H1 (cell line): ENCODE measurements at regions not wholly inside any gene's neighbourhood (a gene's known extent, or its start where the extent isn't known, plus 50 kb on each side); places are given as distances from the start of the nearest gene placed in this dataset.

ENCODE experiments used
- CBX5 ChIP-seq: fragments of 300-800, 300-1000 bp; sonication (generic); IDR thresholded peaks from 2 replicates; pipeline ENCODE4 v1.7.1; 2016; ENCODE audit warnings: antibody characterized with exemption, low read length, low read depth
- EP300 ChIP-seq, 2 experiments: IDR thresholded peaks; 1 replicate in 1 of 2; 2 replicates in 1 of 2; pipeline ENCODE4 v1.6.1; 2011 to 2012; ENCODE audit warnings: low read depth in 2 of 2, low read length in 2 of 2, mild to moderate bottlenecking in 2 of 2, borderline replicate concordance in 1 of 2, inconsistent platforms in 1 of 2, moderate library complexity in 1 of 2
- EZH2 ChIP-seq: fragments of 200-600 bp; sonication (generic); IDR thresholded peaks from 2 replicates; pipeline ENCODE4 v1.7.1; 2012; ENCODE audit warnings: low read depth, mild to moderate bottlenecking, moderate library complexity, low read length, inconsistent platforms; ENCODE audit not compliant: severe bottlenecking
- TCF12 ChIP-seq: IDR thresholded peaks from 2 replicates; pipeline ENCODE4 v1.6.1; 2011; ENCODE audit warnings: low read depth, mild to moderate bottlenecking, low read length
- YY1 ChIP-seq: IDR thresholded peaks from 2 replicates; pipeline ENCODE4 v1.6.1; 2011; ENCODE audit warnings: low read depth, mild to moderate bottlenecking, low read length
- TF ChIP-seq, protein P1 (sequence below): IDR thresholded peaks from 2 replicates; pipeline ENCODE4 v1.6.1; 2011; ENCODE audit warnings: low read length, improper control_type of control experiment
- TF ChIP-seq, protein P2 (sequence below), 3 experiments: IDR thresholded peaks; 1 replicate in 2 of 3; 2 replicates in 1 of 3; pipeline versions ENCODE4 v1.5.1 to v1.6.1; 2011; ENCODE audit warnings: low read length in 3 of 3, mild to moderate bottlenecking in 3 of 3, inconsistent platforms in 2 of 3, low read depth in 1 of 3, moderate library complexity in 1 of 3; ENCODE audit not compliant: insufficient read depth in 1 of 3; ENCODE audit errors: control extremely low read depth in 1 of 3
- TF ChIP-seq, protein P3 (sequence below): IDR thresholded peaks from 2 replicates; pipeline ENCODE4 v1.6.1; 2011; ENCODE audit warnings: low read depth, mild to moderate bottlenecking, low read length; ENCODE audit not compliant: insufficient read depth
- TF ChIP-seq, protein P4 (sequence below): IDR thresholded peaks from 2 replicates; pipeline ENCODE4 v1.6.1; 2012; ENCODE audit warnings: low read length, inconsistent platforms

DNA sequence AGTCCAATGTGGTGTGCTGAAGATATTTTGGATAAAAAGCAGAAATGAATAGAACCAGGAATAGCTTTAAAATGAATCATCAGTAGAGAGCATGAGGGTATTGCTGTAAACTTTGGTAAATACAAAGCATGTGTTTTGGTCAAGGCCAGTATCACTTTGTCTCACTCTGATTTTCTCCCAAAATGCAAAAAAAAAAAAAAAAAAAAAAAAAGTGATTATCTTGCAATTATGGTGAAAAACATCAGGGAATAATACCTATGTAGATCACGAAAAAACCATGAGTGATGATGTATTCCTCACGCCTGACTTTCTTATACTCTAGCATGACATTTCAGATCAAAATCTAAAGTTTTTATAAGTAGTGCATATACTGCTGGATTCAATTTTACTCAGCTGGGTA is 897.9 kb upstream of the FAT3 start:
- TF ChIP-seq CBX5: no peak
- no peak for TF ChIP-seq EZH2
- TF ChIP-seq, protein P1, sequence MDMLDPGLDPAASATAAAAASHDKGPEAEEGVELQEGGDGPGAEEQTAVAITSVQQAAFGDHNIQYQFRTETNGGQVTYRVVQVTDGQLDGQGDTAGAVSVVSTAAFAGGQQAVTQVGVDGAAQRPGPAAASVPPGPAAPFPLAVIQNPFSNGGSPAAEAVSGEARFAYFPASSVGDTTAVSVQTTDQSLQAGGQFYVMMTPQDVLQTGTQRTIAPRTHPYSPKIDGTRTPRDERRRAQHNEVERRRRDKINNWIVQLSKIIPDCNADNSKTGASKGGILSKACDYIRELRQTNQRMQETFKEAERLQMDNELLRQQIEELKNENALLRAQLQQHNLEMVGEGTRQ: no peak
- TF ChIP-seq TCF12: no peak
- no peak for TF ChIP-seq YY1
- TF ChIP-seq, protein P2, sequence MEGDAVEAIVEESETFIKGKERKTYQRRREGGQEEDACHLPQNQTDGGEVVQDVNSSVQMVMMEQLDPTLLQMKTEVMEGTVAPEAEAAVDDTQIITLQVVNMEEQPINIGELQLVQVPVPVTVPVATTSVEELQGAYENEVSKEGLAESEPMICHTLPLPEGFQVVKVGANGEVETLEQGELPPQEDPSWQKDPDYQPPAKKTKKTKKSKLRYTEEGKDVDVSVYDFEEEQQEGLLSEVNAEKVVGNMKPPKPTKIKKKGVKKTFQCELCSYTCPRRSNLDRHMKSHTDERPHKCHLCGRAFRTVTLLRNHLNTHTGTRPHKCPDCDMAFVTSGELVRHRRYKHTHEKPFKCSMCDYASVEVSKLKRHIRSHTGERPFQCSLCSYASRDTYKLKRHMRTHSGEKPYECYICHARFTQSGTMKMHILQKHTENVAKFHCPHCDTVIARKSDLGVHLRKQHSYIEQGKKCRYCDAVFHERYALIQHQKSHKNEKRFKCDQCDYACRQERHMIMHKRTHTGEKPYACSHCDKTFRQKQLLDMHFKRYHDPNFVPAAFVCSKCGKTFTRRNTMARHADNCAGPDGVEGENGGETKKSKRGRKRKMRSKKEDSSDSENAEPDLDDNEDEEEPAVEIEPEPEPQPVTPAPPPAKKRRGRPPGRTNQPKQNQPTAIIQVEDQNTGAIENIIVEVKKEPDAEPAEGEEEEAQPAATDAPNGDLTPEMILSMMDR (IDR thresholded peaks at IDR 0.05; ENCODE audit: control extremely low read depth in 1 of 3, insufficient read depth in 1 of 3, low read depth in 1 of 3, low read length in 3 of 3): no peak
- TF ChIP-seq, protein P3, sequence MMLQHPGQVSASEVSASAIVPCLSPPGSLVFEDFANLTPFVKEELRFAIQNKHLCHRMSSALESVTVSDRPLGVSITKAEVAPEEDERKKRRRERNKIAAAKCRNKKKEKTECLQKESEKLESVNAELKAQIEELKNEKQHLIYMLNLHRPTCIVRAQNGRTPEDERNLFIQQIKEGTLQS: no peak
- TF ChIP-seq, protein P4, sequence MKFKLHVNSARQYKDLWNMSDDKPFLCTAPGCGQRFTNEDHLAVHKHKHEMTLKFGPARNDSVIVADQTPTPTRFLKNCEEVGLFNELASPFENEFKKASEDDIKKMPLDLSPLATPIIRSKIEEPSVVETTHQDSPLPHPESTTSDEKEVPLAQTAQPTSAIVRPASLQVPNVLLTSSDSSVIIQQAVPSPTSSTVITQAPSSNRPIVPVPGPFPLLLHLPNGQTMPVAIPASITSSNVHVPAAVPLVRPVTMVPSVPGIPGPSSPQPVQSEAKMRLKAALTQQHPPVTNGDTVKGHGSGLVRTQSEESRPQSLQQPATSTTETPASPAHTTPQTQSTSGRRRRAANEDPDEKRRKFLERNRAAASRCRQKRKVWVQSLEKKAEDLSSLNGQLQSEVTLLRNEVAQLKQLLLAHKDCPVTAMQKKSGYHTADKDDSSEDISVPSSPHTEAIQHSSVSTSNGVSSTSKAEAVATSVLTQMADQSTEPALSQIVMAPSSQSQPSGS: no peak
- no peak for TF ChIP-seq EP300 (IDR thresholded peaks at IDR 0.05; ENCODE audit: borderline replicate concordance in 1 of 2, low read depth in 2 of 2, low read length in 2 of 2)
